ENCODE measurements at regions not wholly inside any gene's neighbourhood (a gene's known extent, or its start where the extent isn't known, plus 50 kb on each side); places are given as distances from the start of the nearest gene placed in this dataset.

GRCh38 chr3:94686208-94686607 is 623.3 kb downstream of the NSUN3 start:
- peaks cover 23% of the 10 kb centered on the region for H3K9me3 Mint-ChIP-seq
- no peaks in the 10 kb centered on the region for H3K27me3 Mint-ChIP-seq (ENCODE audit: low read depth)
- H3K4me1 Mint-ChIP-seq = no peaks in the 10 kb centered on the region
- H3K27ac Mint-ChIP-seq = no peak overlapping the region
- H3K4me3 Mint-ChIP-seq = no peak overlapping the region
- TF ChIP-seq, protein P1, sequence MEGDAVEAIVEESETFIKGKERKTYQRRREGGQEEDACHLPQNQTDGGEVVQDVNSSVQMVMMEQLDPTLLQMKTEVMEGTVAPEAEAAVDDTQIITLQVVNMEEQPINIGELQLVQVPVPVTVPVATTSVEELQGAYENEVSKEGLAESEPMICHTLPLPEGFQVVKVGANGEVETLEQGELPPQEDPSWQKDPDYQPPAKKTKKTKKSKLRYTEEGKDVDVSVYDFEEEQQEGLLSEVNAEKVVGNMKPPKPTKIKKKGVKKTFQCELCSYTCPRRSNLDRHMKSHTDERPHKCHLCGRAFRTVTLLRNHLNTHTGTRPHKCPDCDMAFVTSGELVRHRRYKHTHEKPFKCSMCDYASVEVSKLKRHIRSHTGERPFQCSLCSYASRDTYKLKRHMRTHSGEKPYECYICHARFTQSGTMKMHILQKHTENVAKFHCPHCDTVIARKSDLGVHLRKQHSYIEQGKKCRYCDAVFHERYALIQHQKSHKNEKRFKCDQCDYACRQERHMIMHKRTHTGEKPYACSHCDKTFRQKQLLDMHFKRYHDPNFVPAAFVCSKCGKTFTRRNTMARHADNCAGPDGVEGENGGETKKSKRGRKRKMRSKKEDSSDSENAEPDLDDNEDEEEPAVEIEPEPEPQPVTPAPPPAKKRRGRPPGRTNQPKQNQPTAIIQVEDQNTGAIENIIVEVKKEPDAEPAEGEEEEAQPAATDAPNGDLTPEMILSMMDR (IDR thresholded peaks at IDR 0.05; ENCODE audit: unreplicated experiment in 3 of 3) = no peak
- H3K36me3 Mint-ChIP-seq (ENCODE audit: low read depth) = no peaks in the 10 kb centered on the region

- Mint-ChIP-seq H3K9me3 (no peaks in the 10 kb centered on the region), H3K4me1 (no peaks in the 10 kb centered on the region), H3K36me3 (ENCODE audit: low read depth) (no peaks in the 10 kb centered on the region), H3K27me3 (ENCODE audit: low read depth) (no peaks in the 10 kb centered on the region), H3K4me3 (no peak overlapping the region), H3K27ac (no peak overlapping the region)
- TF ChIP-seq, protein P1 (IDR thresholded peaks at IDR 0.05; ENCODE audit: unreplicated experiment in 3 of 3) = no peak
Measured at GRCh38 chr3:94693997-94694640, 631.3 kb downstream of the NSUN3 start.

DNA sequence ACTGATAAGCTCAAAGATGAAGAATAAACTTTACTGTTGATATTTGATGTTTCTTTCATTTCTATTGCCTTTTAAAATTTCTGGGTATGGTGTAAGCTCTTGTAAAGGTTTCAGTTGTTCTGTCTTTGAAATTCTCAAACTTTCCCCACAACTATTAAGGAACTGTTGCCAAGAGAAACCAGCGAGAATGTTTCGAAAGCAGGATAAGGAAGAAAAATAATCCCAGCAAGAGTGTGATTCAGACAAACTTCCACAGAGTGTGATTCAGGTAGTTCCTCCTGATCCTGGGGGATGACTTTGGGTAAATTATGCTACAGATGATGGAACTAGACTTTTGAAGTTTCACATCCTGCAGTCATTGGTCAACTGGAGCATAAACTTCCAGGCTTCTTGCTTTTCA is 632.0 kb downstream of the NSUN3 start:
- Mint-ChIP-seq H3K4me1 (no peaks in the 10 kb centered on the region), H3K27ac (no peak overlapping the region)
- TF ChIP-seq, protein P1 (IDR thresholded peaks at IDR 0.05; ENCODE audit: unreplicated experiment in 3 of 3) = no peak

GRCh38 chr3:94704467-94704866 is 641.6 kb downstream of the NSUN3 start:
- Mint-ChIP-seq H3K36me3 (ENCODE audit: low read depth) (no peaks in the 10 kb centered on the region), H3K4me3 (no peak overlapping the region), H3K9me3 (peaks cover 3% of the 10 kb centered on the region), H3K4me1 (no peaks in the 10 kb centered on the region), H3K27ac (no peak overlapping the region), H3K27me3 (ENCODE audit: low read depth) (no peaks in the 10 kb centered on the region)
- TF ChIP-seq, protein P1 (IDR thresholded peaks at IDR 0.05; ENCODE audit: unreplicated experiment in 3 of 3) = no peak

More for the DNA sequence above, 632.0 kb downstream of the NSUN3 start:
- no peaks in the 10 kb centered on the region for H3K36me3 Mint-ChIP-seq (ENCODE audit: low read depth)
- no peaks in the 10 kb centered on the region for H3K27me3 Mint-ChIP-seq (ENCODE audit: low read depth)
- no peak overlapping the region for H3K4me3 Mint-ChIP-seq
- no peaks in the 10 kb centered on the region for H3K9me3 Mint-ChIP-seq

GRCh38 chr3:94709249-94709902 is 646.5 kb downstream of the NSUN3 start:
- Mint-ChIP-seq H3K4me3 (no peak overlapping the region), H3K36me3 (ENCODE audit: low read depth) (no peaks in the 10 kb centered on the region), H3K27ac (no peak overlapping the region), H3K9me3 (peaks cover 3% of the 10 kb centered on the region), H3K27me3 (ENCODE audit: low read depth) (no peaks in the 10 kb centered on the region), H3K4me1 (no peaks in the 10 kb centered on the region)
- TF ChIP-seq, protein P1 (IDR thresholded peaks at IDR 0.05; ENCODE audit: unreplicated experiment in 3 of 3) = no peak

- Mint-ChIP-seq H3K4me1 (no peaks in the 10 kb centered on the region), H3K27ac (no peak overlapping the region), H3K36me3 (ENCODE audit: low read depth) (no peaks in the 10 kb centered on the region), H3K4me3 (no peak overlapping the region), H3K9me3 (no peaks in the 10 kb centered on the region), H3K27me3 (ENCODE audit: low read depth) (no peaks in the 10 kb centered on the region)
- TF ChIP-seq, protein P1 (IDR thresholded peaks at IDR 0.05; ENCODE audit: unreplicated experiment in 3 of 3) = no peak
Measured at GRCh38 chr3:94714194-94714593, 651.3 kb downstream of the NSUN3 start.
